ES-I3 (cell line): ENCODE measurements at regions not wholly inside any gene's neighbourhood (a gene's known extent, or its start where the extent isn't known, plus 50 kb on each side); places are given as distances from the start of the nearest gene placed in this dataset.

Experiments used
- H3K36me3 ChIP-seq: 2 replicates; pipeline ENCODE4 v1.6.1; 2013; ENCODE audit warnings: mild to moderate bottlenecking, low read length, control low read depth, moderate library complexity; ENCODE audit not compliant: insufficient read depth
- H3K4me1 ChIP-seq: 2 replicates; pipeline ENCODE4 v1.6.1; 2013; ENCODE audit warnings: mild to moderate bottlenecking, control low read depth, low read length; ENCODE audit not compliant: insufficient read depth
- H3K9ac ChIP-seq: 2 replicates; pipeline ENCODE4 v1.6.1; 2013; ENCODE audit warnings: low read depth, mild to moderate bottlenecking, low read length, moderate library complexity
- H3K9me3 ChIP-seq: 2 replicates; pipeline ENCODE4 v1.6.1; 2013; ENCODE audit warnings: mild to moderate bottlenecking, low read length, moderate library complexity; ENCODE audit not compliant: control insufficient read depth, insufficient read depth

DNA sequence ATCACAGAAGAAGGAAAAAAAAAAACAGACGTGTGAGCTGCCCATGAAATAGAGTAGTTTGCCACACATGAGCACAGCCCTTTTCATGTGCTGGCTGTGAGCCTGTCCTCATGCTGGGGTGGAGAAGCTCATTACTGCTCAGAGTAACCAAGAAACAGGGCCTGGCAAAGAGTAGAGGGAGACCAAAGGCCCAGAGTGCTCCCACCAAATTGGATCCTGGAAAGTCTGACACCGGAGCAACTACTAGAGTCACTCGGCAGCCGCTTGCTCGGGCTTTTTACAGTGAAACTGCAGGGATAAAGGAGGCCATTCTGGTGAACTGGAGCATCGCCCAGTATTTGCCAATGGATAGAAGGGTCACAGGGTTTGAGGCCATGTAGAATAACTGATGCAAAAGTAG is 64.4 kb upstream of the BARHL2 start:
- no peaks in the 10 kb centered on the region for H3K36me3 ChIP-seq
- no peak overlapping the region for H3K9ac ChIP-seq
- no peaks in the 10 kb centered on the region for H3K9me3 ChIP-seq
- peaks cover 8% of the 10 kb centered on the region for H3K4me1 ChIP-seq

DNA sequence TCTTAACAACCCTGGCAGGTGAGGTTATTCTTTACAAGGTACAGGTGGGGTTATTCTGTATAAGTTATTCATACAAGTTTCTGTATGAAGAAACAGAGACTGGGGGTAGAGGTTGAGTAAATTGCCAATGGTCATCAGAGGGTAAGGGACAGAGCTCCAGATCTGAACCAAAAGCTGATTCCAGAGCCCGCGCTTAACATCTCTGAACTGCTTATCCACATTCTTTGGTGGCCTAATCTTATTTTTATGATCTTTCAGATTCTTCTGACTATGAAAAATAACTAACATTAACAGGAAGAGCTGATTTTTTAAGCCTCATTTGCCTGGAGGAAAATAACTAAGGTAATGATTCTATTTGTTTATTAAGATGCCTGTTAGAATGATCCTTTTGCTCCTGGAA is 63.9 kb upstream of the BARHL2 start:
- Histone ChIP-seq H3K9ac (no peak overlapping the region), H3K36me3 (no peaks in the 10 kb centered on the region), H3K4me1 (peaks cover 8% of the 10 kb centered on the region), H3K9me3 (no peaks in the 10 kb centered on the region)

- H3K9me3 ChIP-seq, result no peaks in the 10 kb centered on the region
- H3K36me3 ChIP-seq, result no peaks in the 10 kb centered on the region
- no peak overlapping the region for H3K9ac ChIP-seq
- peaks cover 4% of the 10 kb centered on the region for H3K4me1 ChIP-seq
Measured at GRCh38 chr1:90779573-90779972, 62.5 kb upstream of the BARHL2 start.

DNA sequence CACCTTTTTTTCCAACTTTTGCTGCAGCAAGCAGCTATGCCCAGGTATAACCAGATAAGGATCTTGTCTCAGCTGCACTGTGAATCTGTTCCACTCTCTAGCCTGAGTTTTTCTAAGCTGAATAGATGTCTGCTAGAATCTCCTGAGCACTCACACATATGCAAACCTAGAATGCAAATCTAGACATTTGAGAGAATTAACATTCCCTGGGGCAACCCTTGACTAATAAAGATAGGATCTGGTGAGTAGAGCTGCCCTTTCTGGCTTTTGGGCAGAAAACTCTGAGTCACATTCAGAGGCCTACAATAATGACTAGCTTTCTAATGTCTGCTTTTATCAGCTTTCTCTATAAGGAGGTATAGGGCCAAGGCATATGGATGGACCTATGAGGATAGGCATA is 61.4 kb upstream of the BARHL2 start:
- no peaks in the 10 kb centered on the region for H3K9me3 ChIP-seq
- H3K4me1 ChIP-seq, result no peaks in the 10 kb centered on the region
- no peaks in the 10 kb centered on the region for H3K36me3 ChIP-seq
- no peak overlapping the region for H3K9ac ChIP-seq

DNA sequence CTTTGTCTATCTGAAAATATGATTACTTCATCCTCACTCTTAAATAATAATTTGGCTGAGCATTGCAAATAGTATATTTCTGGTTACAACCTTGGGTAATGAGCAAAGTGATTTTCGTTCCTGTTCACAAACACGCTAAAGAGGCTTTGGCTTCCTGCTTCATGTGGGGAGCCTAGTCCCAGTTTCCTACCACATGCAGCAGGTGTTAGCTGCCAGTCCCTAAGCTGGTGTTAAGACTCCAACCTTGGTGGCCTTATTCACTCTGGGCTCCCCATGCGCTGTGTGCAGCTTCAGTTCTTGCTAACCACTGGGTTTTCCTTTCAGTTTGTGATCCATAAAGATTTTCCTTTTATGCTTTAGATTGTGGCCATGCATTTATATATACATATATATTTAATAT is 56.7 kb upstream of the BARHL2 start:
- H3K4me1 ChIP-seq, result no peaks in the 10 kb centered on the region
- no peaks in the 10 kb centered on the region for H3K36me3 ChIP-seq
- no peak overlapping the region for H3K9ac ChIP-seq
- no peaks in the 10 kb centered on the region for H3K9me3 ChIP-seq

- Histone ChIP-seq H3K36me3 (no peaks in the 10 kb centered on the region), H3K9ac (no peak overlapping the region), H3K4me1 (no peaks in the 10 kb centered on the region), H3K9me3 (no peaks in the 10 kb centered on the region)
Measured at GRCh38 chr1:90768826-90769225, 51.7 kb upstream of the BARHL2 start.

- Histone ChIP-seq H3K9ac (no peak overlapping the region), H3K4me1 (no peaks in the 10 kb centered on the region), H3K9me3 (no peaks in the 10 kb centered on the region), H3K36me3 (no peaks in the 10 kb centered on the region)
Measured at GRCh38 chr1:90768098-90768497, 51.0 kb upstream of the BARHL2 start.
